HCT116 (cell line): ENCODE measurements at regions not wholly inside any gene's neighbourhood (a gene's known extent, or its start where the extent isn't known, plus 50 kb on each side); places are given as distances from the start of the nearest gene placed in this dataset.

ENCODE experiments used
- ATAC-seq: fragments of 200-7000 bp; cut with Tn5 transposase; 2 replicates; pipeline ENCODE4 v1.9.1; 2020; ENCODE audit warnings: mild to moderate bottlenecking, moderate library complexity
- BruUV-seq: library from RNA; stranded (reverse); fragments of 400-500 nt; replicated peaks from 2 replicates; lab custom pipeline; 2021; lab: Mats Ljungman, UMichigan
- CTCF ChIA-PET: fragments of 300-600 bp; sonication (Branson Sonifier 250); formaldehyde crosslinking; loops from one replicate; lab custom pipeline; 2021; ENCODE audit warnings: antibody characterized with exemption; lab: Charles Lee
- POLR2A ChIA-PET: fragments of 300-600, 350-600 bp; sonication (Branson Sonifier 250); formaldehyde crosslinking; loops from one replicate; lab custom pipeline; 2021; ENCODE audit warnings: antibody characterized with exemption; lab: Charles Lee
- RAD21 ChIA-PET, 2 experiments: fragments of 300-600 bp; sonication (Branson Sonifier 250); formaldehyde crosslinking; loops; one replicate each; lab custom pipeline; 2023; ENCODE audit warnings: low total read pairs in 2 of 2; ENCODE audit not compliant: uncharacterized antibody in 2 of 2, unreplicated experiment in 2 of 2, low non-redundant PET in 1 of 2; lab: Charles Lee
- DNase-seq: peaks from one replicate; pipeline ENCODE4 v3.0.0-alpha.2; 2010; ENCODE audit warnings: low read depth, low spot score
- H2AFZ ChIP-seq: fragments of 200-600 bp; shearing (Covaris generic), sonication (generic); 2 replicates; pipeline ENCODE4 v1.6.1; 2017; ENCODE audit warnings: low read depth, mixed run types, mixed read lengths, antibody characterized with exemption, low read length; ENCODE audit not compliant: poor library complexity, severe bottlenecking
- H3K27ac ChIP-seq: 2 replicates; pipeline ENCODE4 v1.5.1; 2012; ENCODE audit warnings: low read depth, low read length
- H3K27me3 ChIP-seq: fragments of 200-600 bp; sonication (generic); 2 replicates; pipeline ENCODE4 v1.6.1; 2016; ENCODE audit warnings: mixed run types, low read length, mixed read lengths; ENCODE audit not compliant: insufficient read depth
- H3K36me3 ChIP-seq, 2 experiments: fragments of 200-500 bp in 1 of 2; fragments of 200-600 bp in 1 of 2; sonication (Bioruptor generic) in 1 of 2; sonication (generic) in 1 of 2; 2 replicates each; pipeline versions ENCODE4 v1.5.1 to v1.6.1; 2014 to 2016; ENCODE audit warnings: low read length in 2 of 2, inconsistent platforms in 1 of 2, mixed read lengths in 1 of 2, mixed run types in 1 of 2; ENCODE audit not compliant: insufficient read depth in 2 of 2, control insufficient read depth in 1 of 2
- H3K4me1 ChIP-seq, 2 experiments: fragments of 200-600 bp in 1 of 2; sonication (generic) in 1 of 2; 2 replicates each; pipeline versions ENCODE4 v1.5.1 to v1.6.1; 2012 to 2017; ENCODE audit warnings: low read length in 2 of 2, inconsistent platforms in 1 of 2, mild to moderate bottlenecking in 1 of 2, mixed read lengths in 1 of 2, mixed run types in 1 of 2, moderate library complexity in 1 of 2; ENCODE audit not compliant: insufficient read depth in 2 of 2, control insufficient read depth in 1 of 2
- H3K4me2 ChIP-seq: fragments of 200-600 bp; sonication (generic); 2 replicates; pipeline ENCODE4 v1.6.1; 2017; ENCODE audit warnings: mixed run types, low read length, mixed read lengths
- H3K4me3 ChIP-seq, 2 experiments: fragments of 200-600 bp in 1 of 2; sonication (generic) in 1 of 2; replicated peaks in 1 of 2; 2 replicates each; pipeline ENCODE4 v1.5.1; 2011 to 2016; ENCODE audit warnings: low read length in 2 of 2, control low read depth in 1 of 2, low read depth in 1 of 2, mild to moderate bottlenecking in 1 of 2, mixed read lengths in 1 of 2, mixed run types in 1 of 2
- H3K79me2 ChIP-seq: fragments of 200-600 bp; sonication (generic); 2 replicates; pipeline ENCODE4 v1.6.1; 2017; ENCODE audit warnings: mild to moderate bottlenecking, mixed run types, low read length, moderate library complexity, mixed read lengths; ENCODE audit not compliant: insufficient read depth
- H3K9ac ChIP-seq: fragments of 200-600 bp; sonication (generic); 2 replicates; pipeline ENCODE4 v1.6.1; 2016; ENCODE audit warnings: low read length, mixed read lengths
- H3K9me2 ChIP-seq: fragments of 200-600 bp; sonication (generic), shearing (Covaris generic); 2 replicates; pipeline ENCODE4 v1.6.1; 2017; ENCODE audit warnings: mixed run types, mild to moderate bottlenecking, moderate library complexity; ENCODE audit not compliant: insufficient read depth
- H3K9me3 ChIP-seq, 2 experiments: fragments of 200-500 bp in 1 of 2; fragments of 200-600 bp in 1 of 2; sonication (Bioruptor generic) in 1 of 2; sonication (generic) in 1 of 2; 2 replicates each; pipeline ENCODE4 v1.6.1; 2014 to 2017; ENCODE audit warnings: low read length in 2 of 2, mixed read lengths in 2 of 2, inconsistent platforms in 1 of 2, low read depth in 1 of 2, mild to moderate bottlenecking in 1 of 2, mixed run types in 1 of 2, moderate library complexity in 1 of 2; ENCODE audit not compliant: control insufficient read depth in 1 of 2, insufficient read depth in 1 of 2
- H4K20me1 ChIP-seq: fragments of 200-600 bp; sonication (generic), shearing (Covaris generic); 2 replicates; pipeline ENCODE4 v1.6.1; 2017; ENCODE audit warnings: mixed run types, mild to moderate bottlenecking, moderate library complexity; ENCODE audit not compliant: insufficient read depth
- CBX3 ChIP-seq: IDR thresholded peaks from 2 replicates; pipeline ENCODE4 v1.6.1; 2012; ENCODE audit warnings: low read depth
- CEBPB ChIP-seq: IDR thresholded peaks from 2 replicates; pipeline ENCODE4 v1.6.1; 2012; ENCODE audit warnings: low read depth
- JUND ChIP-seq: IDR thresholded peaks from 2 replicates; pipeline ENCODE4 v1.6.1; 2012
- POLR2AphosphoS5 ChIP-seq: IDR thresholded peaks from 2 replicates; pipeline ENCODE4 v1.6.1; 2011; ENCODE audit warnings: mild to moderate bottlenecking, low read depth, low read length, moderate library complexity
- SP1 ChIP-seq: IDR thresholded peaks from 2 replicates; pipeline ENCODE4 v1.6.1; 2012; ENCODE audit warnings: low read depth
- intact Hi-C: fragments of 100-400 bp; cut with micrococcal nuclease; formaldehyde crosslinking; loops from 2 replicates; pipeline ENCODE4 v1.10.0; 2022
- TF ChIP-seq, protein P1 (sequence below): IDR thresholded peaks from 2 replicates; pipeline ENCODE4 v1.6.1; 2011; ENCODE audit warnings: mild to moderate bottlenecking, low read length, moderate library complexity; ENCODE audit not compliant: insufficient replicate concordance; ENCODE audit errors: extremely low read depth

DNA sequence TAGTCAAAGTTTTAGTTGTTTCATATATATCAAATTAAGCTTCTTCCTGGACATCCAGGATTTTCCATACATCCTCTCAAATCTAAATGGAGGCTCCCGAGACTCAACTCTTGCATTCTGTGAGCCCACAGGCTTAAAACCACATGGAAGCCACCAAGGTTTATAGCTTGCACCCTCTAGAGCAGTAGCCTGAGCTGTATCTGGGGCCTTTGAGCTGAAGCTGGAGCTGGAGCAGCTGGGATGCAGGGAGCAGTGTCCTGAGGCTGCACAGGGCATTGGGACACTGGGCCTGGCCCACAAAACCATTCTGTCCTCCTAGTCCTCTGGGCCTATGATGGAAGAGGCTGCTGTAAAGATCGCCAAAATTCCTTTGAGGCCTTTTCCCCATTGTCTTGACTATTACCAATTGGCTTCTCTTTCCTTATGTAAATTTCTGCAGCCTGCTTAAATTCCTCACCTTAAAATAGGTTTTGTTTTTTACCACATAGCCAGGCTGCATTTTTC is 151.0 kb downstream of the COX7C start:
- ChIA-PET POLR2A (no interaction called here), CTCF (no interaction called here)
- no peak for TF ChIP-seq JUND
- no peak for TF ChIP-seq CEBPB
- no peak for TF ChIP-seq CBX3
- no peak for TF ChIP-seq SP1

DNA sequence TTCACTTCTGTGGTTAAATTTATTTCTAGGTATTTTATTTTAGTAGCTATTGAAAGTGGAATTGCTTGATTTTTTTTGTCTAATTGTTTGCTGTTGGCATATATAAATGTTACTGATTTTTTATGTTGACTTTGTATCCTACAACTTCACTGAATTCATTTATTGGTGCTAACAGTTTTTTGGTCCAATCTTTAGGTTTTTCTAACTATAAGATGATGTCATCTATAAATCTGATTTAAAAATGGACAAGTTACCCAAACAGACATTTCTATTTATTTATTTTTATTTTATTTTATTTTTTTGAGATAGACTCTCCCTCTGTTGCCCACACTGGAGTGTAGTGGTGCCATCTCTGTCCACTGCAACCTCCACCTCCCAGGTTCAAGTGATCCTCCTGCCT is 162.3 kb downstream of the COX7C start:
- no peak overlapping the region for H3K9ac ChIP-seq
- H3K4me3 ChIP-seq = no peak overlapping the region
- no peaks in the 10 kb centered on the region for H3K27me3 ChIP-seq
- H3K4me1 ChIP-seq = no peaks in the 10 kb centered on the region
- no peaks in the 10 kb centered on the region for H3K9me3 ChIP-seq
- no peaks in the 10 kb centered on the region for H3K79me2 ChIP-seq
- intact Hi-C loops = no loop called here
- H3K9me2 ChIP-seq = no peaks in the 10 kb centered on the region
- POLR2A ChIA-PET = no interaction called here
- H2AFZ ChIP-seq = no peak overlapping the region
- no peaks in the 10 kb centered on the region for H3K36me3 ChIP-seq
- H3K4me2 ChIP-seq = no peak overlapping the region
- ATAC-seq (no peak), DNase-seq (no peak)
- RAD21 ChIA-PET = no interaction called here
- TF ChIP-seq, protein P1, sequence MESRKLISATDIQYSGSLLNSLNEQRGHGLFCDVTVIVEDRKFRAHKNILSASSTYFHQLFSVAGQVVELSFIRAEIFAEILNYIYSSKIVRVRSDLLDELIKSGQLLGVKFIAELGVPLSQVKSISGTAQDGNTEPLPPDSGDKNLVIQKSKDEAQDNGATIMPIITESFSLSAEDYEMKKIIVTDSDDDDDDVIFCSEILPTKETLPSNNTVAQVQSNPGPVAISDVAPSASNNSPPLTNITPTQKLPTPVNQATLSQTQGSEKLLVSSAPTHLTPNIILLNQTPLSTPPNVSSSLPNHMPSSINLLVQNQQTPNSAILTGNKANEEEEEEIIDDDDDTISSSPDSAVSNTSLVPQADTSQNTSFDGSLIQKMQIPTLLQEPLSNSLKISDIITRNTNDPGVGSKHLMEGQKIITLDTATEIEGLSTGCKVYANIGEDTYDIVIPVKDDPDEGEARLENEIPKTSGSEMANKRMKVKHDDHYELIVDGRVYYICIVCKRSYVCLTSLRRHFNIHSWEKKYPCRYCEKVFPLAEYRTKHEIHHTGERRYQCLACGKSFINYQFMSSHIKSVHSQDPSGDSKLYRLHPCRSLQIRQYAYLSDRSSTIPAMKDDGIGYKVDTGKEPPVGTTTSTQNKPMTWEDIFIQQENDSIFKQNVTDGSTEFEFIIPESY = no peak
- TF ChIP-seq POLR2AphosphoS5 = no peak
- no peaks in the 10 kb centered on the region for H4K20me1 ChIP-seq
- H3K27ac ChIP-seq = no peak overlapping the region
- no TSS peak for BruUV-seq
- CTCF ChIA-PET = no interaction called here

More for the DNA sequence above, 151.0 kb downstream of the COX7C start:
- H3K27me3 ChIP-seq = no peaks in the 10 kb centered on the region
- no peak for DNase-seq
- no peaks in the 10 kb centered on the region for H3K4me1 ChIP-seq
- RAD21 ChIA-PET = no interaction called here
- no peak overlapping the region for H3K9ac ChIP-seq
- ATAC-seq = no peak
- no peak overlapping the region for H3K27ac ChIP-seq
- no peak overlapping the region for H3K4me3 ChIP-seq
- H2AFZ ChIP-seq = no peak overlapping the region
- H3K36me3 ChIP-seq = no peaks in the 10 kb centered on the region
- intact Hi-C loops = no loop called here
- no peaks in the 10 kb centered on the region; a peak in 1 of 4 replicates for H3K9me3 ChIP-seq
- H3K79me2 ChIP-seq = no peaks in the 10 kb centered on the region
- H3K9me2 ChIP-seq = no peaks in the 10 kb centered on the region
- BruUV-seq = no TSS peak
- no peak overlapping the region for H3K4me2 ChIP-seq
- no peaks in the 10 kb centered on the region for H4K20me1 ChIP-seq
